Fibroblast of skin of right biceps (primary cell): ENCODE measurements at regions not wholly inside any gene's neighbourhood (a gene's known extent, or its start where the extent isn't known, plus 50 kb on each side); places are given as distances from the start of the nearest gene placed in this dataset.
"Not testable (repeated sequence)": the region's sequence is repeated elsewhere in the genome, so short reads cannot be mapped to it uniquely, and the experiment has no call there.

Experiments used
- DNase-seq: peaks from one replicate; pipeline ENCODE4 v3.0.0-alpha.2; 2013

DNA sequence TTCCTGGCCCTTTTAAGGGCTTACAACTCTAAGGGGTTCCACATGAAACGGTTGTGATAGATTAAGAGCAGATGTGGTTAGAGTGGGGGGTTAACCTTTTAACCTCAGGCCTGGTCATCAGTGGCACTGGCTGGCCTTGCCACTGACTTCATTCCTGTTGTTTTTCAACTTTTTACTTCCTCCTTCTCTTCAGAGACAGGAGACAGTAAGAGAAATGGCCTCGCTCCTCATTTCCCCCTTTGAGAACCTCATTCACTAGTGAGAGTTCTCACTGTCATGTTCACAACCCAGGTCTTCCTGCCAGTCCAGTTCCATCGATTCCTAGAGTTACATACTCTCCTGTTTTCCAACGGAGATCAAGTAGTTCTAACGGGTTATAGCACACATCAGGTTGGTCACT is 101.6 kb upstream of the SLC1A4 start:
- no peak for DNase-seq

DNA sequence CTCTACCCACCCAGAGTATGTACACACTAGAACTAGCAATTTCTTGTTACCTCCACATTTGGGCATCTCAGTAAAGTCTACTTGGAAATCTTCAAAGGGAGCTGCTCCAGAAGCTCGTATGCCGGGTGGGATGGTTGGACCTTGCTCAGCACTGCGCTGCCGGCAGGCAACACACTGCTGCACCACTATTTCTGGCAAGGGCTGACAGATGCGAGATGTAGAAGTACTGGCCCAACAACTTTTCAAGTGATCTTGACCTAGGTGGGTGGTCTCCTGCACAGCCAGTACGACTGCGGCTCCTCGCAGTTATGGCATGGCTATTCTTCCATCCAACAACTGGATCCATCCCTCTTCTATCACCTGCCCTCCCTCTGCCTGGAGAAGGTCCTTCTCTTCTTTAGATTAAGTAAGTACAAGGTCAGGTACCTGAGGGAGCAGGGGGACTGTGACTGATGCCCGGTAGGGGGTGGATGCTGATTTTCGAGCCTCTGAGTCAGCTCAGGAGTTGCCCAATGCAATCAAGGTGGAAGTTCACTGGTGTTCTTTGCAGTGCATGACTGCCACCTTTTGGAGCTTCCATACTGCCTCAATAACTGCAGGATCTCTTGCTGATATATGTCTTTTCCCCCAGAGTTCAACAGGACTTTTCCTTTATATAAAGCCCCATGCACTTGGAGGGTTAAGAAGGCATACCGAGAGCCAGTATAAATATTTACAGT is 100.4 kb upstream of the SLC1A4 start:
- DNase-seq, result peak; percentile 56

DNA sequence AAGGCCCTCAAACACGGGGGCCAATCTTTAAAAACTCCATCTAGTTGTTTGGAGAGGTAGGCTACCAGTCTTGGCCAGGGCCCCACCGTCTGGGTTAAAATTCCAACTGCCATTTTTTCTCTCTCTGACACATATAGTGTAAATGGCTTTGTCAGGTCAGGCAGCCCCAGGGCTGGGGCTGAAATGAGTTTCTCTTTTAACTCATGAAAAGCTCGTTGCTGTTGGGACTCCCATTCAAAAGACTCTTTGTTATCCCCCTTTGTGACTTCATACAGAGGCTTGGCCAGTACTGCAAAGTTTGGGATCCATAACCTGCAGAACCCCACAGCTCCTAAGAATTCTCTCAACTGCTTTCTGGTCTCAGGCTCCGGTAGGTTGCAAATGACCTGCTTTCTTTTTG is 99.4 kb upstream of the SLC1A4 start:
- DNase-seq, result no peak

DNA sequence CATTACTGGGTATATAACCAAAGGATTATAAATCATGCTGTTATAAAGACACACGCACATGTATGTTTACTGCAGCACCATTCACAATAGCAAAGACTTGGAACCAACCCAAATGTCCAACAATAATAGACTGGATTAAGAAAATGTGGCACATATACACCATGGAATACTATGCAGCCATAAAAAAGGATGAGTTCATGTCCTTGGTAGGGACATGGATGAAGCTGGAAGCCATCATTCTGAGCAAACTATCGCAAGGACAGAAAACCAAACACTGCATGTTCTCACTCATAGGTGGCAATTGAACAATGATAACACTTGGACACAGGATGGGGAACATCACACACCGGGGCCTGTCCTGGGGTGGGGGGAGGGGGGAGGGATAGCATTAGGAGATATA is 92.6 kb upstream of the SLC1A4 start:
- DNase-seq, result not testable (repeated sequence)

DNA sequence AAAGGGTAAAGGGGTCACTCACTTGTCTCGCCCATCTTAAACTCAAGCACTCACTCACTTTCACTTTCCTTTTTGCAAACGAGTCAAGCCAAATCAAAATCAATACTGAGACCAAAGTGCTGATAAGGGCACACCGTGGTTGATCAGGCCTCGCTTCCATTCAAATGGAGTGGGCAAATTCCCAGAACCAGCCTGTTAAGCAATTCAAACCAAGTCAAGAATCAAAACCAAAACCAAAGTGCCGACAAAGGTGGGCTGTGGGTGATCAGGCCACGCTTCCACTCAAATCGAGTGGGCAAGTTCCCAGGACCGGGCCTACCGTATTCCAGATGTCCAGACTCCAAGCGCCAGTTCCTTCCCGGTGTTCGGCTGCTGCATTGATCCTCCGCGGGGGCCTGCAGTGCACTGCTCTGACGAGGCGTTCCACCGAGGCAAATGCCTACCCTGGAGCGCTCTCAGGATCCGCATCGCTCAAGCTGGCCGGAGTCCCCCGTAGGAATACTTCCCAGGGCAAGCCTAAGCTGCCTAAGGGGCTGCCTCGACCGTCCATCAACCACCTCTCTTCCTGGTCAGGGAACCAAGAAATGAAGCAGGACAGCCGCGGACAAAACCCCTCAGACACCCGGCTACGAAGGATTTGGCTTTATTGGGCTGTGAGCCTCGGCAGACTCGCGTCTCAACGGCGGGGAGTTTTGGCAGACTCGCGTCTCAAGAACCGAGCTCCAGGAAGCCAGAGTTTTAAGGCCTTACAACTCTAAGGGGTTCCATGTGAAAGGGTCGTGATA is 89.9 kb upstream of the SLC1A4 start:
- DNase-seq, result no peak

DNA sequence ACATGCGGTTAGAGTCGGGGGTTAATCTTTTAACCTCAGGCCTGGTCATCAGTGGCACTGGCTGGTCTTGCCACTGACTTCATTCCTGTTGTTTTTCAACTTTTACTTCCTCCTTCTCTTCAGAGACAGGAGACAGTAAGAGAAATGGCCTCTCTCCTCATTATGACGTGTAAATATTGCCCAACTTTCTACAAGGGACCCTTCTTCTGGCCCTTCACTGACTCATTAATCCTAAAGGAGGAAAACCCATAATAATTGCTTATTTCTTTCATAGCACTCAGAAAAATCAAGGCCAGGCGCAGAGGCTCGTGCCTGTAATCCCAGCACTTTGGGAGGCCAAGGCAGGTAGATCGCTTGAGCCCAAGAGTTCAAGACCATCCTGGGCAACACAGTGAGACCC is 89.3 kb upstream of the SLC1A4 start:
- DNase-seq, result not testable (repeated sequence)

DNA sequence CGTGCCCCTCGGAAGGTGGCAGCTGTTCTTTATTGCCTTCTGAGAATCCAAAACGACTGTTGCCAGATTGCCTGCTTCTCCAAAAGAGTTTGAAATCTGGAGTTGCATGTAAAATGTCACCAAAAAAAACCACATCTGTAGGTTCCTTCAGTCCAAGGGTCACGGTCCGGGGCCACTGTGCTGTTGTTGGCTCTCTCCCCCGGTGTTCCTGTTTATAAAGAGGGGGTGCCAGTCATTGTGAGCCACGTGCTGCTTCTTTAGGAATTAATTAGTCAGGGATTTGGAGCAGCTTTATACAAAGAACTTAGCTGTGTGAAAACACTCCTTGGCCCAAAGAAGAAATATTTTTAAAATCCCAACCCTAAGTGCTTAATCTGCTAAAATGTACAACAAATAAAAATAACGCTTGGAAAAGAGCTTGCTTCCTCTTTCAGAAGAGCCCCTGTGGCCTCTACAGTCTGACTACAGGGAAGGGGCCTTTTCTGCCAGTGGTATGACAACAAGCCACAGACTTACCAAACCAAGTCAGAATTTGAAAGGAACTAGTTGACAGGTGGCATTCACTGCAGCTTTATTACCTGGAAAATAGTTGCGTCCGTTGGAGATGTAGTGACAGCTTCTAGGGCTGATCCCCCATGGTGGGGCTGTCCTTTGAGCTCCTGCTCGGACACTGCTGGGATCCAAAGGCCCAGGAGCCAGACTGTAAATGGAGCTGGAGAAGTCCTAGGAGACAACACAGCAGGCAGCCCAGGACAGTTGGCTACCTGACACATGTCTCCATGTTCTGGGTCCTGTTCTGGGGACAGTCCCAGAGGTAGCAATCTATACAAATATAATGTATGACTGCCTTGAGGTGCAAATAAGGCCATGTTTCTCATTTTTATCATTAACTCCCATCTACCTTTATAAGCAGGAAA is 84.5 kb upstream of the SLC1A4 start:
- no peak for DNase-seq

DNA sequence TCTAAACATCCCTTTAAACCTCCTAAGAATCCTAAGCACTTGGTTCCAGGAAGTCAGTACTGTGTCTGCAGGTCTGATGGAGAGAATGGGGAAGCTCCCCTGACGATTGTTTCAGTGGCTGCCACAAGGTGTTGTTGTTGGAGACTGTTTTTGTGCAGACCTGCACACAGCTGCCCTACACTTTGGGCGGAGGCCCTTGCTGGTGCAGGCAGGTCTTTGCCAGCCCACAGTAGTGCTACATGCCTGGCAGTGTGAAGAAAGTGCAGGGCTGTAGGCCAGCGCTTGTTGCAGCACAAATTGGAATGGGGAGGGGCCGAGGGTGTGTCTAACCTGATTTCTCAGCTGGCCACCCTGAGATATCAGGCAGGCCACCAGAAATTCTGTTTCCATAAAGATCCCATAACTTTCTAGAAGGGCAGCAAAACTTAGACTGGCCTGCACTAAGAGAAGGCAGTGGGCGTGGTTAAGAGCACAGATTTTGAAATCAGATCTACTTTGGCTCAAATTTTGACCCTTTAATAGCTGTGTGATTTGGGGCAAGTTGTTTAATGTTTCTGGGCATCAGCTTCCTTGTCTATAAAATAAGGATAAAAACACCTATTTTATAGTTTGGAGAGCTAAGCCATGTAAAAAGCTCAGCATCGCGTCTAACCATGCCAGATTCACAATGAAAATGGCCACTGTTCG is 83.7 kb upstream of the SLC1A4 start:
- DNase-seq, result no peak

DNA sequence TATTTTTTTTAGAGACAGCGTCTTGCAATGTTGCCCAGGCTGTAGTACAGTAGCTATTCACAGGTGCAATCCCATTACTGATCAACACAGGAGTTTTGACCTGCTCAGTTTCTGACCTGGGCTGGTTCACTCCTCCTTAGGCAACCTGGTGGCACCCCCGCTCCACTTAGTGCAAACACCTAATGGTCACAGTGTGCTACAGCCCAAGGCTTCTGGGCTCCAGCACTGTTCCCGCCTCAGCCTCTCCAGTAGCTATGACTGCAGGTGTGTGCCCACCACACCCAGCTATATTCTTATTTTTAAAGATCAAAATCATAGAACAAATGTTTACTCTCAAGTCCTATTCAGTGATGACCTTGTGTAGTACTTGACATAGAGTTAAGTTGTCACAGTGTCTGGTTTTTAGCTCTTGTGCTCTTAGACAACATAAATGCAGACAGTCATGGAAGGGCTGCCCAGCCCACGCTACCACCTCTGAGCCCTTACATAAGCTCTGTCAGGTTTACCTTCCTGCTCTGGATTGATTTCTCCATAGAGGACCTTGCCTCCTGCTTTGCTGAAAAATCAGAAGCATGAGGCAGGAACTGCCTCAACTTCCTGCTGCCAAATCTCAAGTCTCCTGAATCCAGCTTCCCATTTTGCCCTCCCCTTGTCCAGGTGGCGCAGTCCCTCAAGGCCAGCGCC is 82.2 kb upstream of the SLC1A4 start:
- DNase-seq, result no peak

DNA sequence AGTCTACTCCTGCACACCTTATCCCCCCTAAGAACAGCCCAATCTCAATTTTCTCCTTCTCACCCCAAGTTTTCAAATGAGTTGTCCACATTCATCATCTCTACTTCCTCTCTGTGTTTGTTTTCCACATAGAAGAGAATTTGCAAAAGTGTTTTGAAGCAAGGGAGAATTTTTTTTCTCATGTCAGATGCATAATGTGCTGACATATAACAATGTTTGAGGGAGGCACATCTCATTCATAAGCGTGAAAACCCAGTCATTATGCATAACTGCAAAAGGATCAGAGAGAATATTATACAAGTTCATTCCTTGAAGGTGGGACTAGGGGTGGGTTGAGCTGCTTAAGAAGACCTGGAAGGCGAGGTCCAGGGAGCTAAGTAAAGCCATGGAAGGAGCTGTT is 80.8 kb upstream of the SLC1A4 start:
- no peak for DNase-seq

DNA sequence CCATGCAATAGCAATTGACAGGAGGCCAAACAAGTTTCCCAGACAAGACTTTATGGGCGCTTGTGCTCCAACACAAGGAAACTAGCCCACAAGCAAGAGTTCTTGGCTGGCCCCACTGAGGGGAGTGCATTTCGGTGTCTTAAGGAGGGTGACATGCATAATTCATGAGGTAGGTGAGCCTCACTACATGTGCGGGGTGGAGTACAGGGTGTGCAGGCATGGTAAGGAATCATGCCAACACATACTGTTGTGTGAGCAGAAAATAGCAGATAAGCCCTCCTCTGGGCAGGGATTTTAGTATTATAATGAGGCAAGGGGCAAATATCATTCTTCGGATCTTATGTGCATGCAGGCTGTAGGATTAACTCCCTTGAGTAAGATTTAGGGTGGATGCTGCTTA is 78.7 kb upstream of the SLC1A4 start:
- no peak for DNase-seq

DNA sequence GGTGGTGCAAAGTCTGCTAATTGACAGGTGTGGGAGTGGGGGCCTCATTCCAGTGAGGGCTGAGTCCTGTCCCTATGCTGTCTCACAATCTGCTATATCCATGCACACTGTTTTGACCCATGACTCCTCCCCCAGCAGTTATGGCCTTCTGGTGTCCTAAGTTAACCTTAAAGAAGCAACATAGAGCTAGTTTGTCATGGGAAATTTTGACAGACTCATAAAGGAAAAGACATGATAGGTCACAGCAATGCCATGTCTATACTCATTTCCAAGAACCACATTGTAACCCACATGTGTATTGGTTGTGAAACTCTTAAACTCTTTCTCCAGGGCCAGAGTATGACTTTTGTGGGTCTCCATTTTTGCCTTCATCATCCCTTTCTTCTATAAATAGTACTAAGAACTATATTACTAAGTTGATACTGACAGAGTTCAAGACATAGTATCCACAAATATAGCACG is 78.2 kb upstream of the SLC1A4 start:
- DNase-seq, result no peak

DNA sequence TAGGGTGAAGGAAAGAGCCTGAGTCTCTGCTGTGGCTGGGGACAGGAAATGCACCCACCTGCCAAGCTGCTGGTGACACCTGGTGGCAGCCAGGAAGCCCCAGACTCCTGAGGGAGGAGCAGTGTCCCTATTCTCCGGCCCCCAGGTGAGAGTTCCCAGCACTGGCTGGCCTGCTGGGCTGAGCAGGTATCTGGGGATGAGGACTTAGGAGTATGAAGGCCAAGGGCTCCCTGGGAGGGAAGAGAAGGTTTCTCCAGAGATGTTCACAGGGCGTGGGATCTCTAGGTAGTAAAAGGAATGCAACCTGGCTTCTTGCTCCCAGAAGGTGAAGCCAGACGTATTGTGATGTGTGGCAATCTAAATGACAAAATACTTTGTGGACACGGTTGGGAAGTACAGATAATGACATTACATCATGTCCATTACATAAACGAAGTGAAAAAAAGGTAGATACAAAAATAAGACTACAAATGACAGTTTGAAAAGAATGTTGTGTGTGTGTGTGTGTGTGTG is 75.8 kb upstream of the SLC1A4 start:
- no peak for DNase-seq

DNA sequence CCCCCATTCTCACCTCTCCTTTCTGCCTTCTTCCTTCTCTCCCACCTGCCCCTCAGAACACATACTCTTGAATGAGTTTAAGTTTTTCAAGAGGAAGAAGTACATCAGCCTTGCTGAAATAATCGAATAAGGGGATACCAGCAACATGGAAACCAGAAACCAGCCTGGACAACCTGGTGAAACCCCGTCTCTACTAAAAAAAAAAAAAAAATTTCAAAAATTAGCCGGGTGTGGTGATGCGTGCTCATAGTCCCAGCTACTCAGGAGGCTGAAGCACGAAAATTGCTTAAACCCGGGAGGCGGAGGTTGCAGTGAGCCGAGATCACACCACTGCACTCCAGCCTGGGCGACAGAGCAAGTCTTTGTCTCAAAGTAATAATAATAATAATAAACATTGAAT is 75.0 kb upstream of the SLC1A4 start:
- no peak for DNase-seq

DNA sequence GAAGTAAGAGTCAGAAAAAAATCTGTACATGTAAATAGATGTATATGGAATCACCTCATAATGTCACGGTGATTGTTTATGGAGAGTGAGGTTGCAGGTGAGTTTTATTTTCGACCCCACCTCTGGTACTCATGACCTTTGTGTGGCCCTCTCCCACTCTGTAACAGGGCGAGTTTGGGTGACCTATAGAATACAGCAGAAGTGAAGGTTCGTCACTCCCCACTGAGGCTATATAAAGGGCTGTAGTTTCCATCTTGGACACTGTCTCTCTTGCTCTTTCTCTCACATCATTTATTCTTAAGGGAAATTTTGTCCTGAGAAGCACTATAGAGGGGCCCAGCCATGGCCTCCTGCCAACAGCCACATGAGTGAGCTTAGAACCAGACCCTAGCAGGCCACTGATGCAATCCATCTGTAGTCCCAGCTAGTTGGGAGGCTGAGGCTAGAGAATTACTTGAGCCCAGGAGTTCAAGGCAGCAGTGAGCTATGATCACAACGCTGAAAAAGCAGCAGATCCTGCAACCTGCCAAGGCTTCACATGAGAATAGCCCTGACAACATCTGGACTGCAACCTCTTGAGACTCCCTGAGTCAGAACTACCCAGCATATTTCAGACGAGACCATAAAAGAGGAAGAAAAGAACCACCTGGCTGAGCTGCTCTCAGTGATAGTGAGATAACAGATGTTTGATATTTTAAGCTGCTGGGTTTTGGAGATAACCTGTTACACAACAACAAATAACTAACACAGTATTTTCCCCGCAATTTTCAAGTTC is 74.3 kb upstream of the SLC1A4 start:
- DNase-seq, result peak; percentile 12

DNA sequence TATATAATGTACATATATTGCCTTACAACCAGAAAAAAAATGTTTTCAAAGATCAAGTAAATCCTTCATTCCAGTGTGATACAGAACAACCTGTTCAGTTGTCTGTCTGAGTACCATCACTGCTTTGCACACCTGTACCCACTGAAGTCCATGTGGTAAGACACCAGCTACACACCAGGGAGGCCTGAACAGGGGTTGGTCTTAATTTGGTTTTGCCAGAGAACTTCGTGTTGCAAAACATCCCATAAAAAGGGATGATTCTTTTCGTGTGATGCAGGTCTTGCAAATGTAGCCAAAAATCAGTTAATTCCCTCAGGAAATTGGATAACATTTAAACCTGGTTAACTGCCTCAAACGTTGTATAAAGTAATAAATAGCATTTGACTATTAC is 73.7 kb upstream of the SLC1A4 start:
- DNase-seq, result no peak

DNA sequence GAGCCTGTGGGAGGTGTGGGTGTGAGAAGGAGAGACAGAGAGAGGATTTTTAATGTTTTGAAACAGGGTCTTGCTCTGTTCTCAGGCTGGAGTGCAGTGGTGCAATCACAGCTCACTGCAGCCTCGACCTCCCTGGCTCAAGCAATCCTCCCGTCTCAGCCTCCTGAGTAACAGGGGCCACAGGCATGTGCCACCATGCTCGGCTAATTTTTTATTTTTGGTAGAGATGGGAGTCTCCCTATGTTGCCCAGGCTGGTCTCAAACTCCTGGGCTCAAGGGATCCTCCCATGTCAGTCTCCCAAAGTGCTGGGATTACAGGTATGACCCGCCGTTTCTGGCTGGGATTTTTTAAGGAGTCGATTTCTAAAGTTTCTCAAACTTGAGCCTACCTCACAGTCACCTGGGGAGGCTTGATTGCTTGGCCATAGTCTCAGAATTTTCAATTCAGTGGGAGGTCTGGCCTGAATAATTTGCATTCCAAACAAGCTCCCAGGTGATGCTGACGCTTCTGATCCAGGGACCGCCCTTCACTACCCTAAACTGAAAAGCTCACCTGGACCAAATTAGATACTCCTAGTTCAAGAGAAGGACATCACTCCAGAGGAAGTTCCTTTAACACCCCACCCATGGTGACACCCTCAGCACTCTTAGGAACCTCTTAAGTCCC is 70.8 kb upstream of the SLC1A4 start:
- DNase-seq, result no peak

DNA sequence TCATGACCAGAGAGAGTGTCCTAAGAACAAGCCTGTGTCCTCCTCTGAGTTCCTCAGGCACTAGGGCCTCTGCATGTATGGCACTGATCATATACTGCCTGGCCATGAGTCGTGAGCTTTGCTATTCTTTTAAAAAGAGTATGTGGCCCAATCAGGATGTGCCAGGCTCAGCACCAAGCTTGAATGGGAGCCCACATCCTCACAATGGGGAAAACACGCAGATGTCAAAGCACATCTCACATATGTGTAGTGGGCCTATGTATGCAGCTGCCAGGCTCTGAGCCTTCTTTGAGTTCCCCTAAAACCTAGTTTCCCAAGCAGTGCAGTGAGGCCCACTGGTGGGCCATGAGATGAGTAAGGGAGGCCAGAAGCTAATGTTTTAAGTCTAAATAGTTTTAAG is 69.9 kb upstream of the SLC1A4 start:
- no peak for DNase-seq

DNA sequence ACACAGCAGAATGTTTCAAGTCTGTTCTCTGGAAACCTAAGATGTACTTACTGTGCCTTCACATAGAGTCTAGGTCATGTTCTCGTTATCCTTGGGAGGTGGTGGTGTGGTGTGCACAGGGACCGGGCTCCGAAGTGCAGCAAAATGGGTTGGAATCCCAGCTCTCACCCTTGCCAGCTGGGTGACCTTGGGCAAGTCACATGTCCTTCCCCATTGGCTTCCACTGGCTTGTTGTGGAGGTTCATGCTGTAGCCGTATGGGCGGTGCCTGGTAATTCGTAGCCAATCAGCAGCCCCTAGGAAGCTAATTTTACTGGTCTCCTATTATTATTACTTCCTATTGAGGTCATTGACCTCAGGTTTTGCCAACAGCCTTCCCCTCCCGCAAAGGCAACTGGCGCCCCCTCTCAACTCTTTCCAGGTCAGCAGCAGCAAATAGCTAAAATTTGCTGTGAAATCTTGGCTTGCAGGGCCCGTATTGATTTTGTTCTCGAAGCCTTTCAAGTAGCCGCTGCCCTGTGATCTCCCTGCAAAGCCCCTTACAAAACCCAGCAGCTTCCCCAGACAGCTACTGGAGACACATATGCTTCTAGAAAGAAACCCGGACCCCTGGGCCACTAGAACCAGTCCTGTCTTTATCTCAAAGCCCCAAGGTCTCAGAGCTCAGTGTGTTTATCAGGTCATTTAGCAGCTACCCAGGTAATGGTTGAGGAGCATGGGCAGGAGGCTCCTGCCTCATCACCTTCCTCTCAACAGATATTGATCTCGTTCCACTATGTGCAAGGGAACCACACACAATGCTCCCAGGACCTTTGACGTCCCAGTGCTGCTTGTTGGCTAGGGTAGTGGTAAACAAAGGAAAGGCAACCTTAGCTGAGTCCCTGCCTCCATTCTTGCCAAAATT is 66.5 kb upstream of the SLC1A4 start:
- DNase-seq, result no peak

DNA sequence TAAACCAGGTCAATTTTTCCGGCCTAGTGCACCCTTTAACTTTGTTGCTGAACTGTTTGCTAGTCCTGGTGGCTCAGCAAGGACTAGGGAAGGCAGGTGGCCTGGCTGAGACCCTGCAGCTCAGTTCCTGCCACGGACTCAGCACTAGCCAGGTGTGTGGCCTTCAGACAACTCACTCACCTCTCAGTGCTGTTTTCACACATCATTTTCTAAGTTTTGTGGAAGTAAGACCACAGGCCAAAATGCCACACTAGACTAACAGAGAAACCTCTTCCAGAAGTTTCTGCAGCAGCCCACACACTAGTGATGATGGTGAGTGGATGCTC is 65.9 kb upstream of the SLC1A4 start:
- DNase-seq, result no peak
